RWPE1 (cell line): ENCODE measurements at regions not wholly inside any gene's neighbourhood (a gene's known extent, or its start where the extent isn't known, plus 50 kb on each side); places are given as distances from the start of the nearest gene placed in this dataset.

ENCODE experiments used
- CTCF ChIA-PET: fragments of 350-600 bp; sonication (Branson Sonifier 250); formaldehyde crosslinking; extraction: SDS; loops from one replicate; lab custom pipeline; 2021; lab: Yijun Ruan, JAX
- POLR2A ChIA-PET: fragments of 400-600 bp; formaldehyde crosslinking; extraction: SDS; loops from one replicate; lab custom pipeline; 2020; ENCODE audit warnings: antibody characterized with exemption; ENCODE audit not compliant: low non-redundant PET; lab: Yijun Ruan, JAX
- DNase-seq: peaks from one replicate; pipeline ENCODE4 v3.0.0; 2012; ENCODE audit warnings: low spot score
- H3K27ac ChIP-seq: fragments of 450-650 bp; 2 replicates; pipeline ENCODE4 v1.5.1; 2017
- TF ChIP-seq, protein P1 (sequence below): fragments of 450-650 bp; conservative IDR thresholded peaks from 2 replicates; pipeline ENCODE4 v1.5.1; 2017; ENCODE audit warnings: low read depth, mild to moderate bottlenecking

DNA sequence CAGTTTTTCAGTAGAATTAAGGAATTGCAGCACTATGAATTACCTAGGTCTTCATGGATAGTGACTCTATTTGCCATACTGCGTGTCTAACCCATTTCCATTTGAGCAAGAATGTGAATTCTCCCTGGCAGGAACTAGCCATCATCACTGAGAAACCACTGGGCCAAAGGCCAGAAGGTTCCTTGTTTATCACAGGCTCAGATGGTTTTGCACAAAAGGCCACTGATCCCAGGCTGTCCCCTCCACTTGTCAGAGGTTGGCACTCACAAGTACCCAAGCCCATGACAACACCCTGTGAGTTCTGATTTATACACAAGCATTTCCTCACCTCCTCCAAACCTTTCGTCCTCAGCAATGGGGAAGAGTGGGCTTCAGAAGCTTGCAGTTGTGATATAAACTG lies 131.8 kb downstream of the FOXB1 start:
- no peak for DNase-seq
- ChIA-PET POLR2A (no interaction called here), CTCF (interaction anchor here (0.7 kb wide), 3 partner anchors 23 to 446 kb away, joined by 3 to 6 read pairs (median 4); no protein-coding TSS in a partner anchor)
- no peak overlapping the region for H3K27ac ChIP-seq
- TF ChIP-seq, protein P1, sequence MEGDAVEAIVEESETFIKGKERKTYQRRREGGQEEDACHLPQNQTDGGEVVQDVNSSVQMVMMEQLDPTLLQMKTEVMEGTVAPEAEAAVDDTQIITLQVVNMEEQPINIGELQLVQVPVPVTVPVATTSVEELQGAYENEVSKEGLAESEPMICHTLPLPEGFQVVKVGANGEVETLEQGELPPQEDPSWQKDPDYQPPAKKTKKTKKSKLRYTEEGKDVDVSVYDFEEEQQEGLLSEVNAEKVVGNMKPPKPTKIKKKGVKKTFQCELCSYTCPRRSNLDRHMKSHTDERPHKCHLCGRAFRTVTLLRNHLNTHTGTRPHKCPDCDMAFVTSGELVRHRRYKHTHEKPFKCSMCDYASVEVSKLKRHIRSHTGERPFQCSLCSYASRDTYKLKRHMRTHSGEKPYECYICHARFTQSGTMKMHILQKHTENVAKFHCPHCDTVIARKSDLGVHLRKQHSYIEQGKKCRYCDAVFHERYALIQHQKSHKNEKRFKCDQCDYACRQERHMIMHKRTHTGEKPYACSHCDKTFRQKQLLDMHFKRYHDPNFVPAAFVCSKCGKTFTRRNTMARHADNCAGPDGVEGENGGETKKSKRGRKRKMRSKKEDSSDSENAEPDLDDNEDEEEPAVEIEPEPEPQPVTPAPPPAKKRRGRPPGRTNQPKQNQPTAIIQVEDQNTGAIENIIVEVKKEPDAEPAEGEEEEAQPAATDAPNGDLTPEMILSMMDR, result no peak

DNA sequence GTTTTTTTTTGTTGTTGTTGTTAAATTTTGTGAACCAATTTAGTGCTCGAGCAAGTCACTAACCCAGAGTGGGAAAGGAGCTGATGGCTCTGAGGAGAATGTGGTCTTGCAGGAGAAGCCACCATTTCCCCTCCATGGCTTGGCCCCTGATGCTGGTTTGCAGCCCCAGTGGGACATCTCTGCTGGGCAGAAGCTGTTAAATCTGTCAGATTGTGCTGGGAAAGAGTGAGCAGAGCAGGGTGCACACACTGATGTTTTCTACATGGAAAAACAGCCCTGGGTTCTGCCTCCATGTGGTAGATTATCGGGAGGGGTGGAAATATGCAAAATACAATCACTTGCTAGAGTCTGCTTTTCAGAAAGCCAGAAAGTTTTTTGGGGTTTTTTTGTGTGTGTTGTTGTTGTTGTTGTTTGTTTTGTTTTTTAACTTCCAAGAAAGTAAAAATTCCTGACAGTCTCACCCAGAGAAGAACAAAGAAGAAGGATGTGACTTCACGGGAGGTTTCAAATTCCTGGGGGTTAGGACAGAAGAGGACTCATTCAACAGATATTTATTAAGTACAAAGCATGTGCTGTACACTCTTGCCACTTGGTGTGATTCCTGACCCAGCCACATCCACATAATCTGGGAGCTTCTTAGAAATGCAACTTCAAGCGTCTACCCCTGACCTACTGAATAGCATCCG lies 133.7 kb downstream of the FOXB1 start:
- ChIA-PET CTCF (interaction anchor here (0.6 to 0.8 kb wide), 3 partner anchors 37 to 409 kb away, joined by 3 to 5 read pairs (median 4); no protein-coding TSS in a partner anchor), POLR2A (no interaction called here)
- TF ChIP-seq, protein P1, result no peak
- H3K27ac ChIP-seq, result no peak overlapping the region
- DNase-seq, result peak; percentile 29

DNA sequence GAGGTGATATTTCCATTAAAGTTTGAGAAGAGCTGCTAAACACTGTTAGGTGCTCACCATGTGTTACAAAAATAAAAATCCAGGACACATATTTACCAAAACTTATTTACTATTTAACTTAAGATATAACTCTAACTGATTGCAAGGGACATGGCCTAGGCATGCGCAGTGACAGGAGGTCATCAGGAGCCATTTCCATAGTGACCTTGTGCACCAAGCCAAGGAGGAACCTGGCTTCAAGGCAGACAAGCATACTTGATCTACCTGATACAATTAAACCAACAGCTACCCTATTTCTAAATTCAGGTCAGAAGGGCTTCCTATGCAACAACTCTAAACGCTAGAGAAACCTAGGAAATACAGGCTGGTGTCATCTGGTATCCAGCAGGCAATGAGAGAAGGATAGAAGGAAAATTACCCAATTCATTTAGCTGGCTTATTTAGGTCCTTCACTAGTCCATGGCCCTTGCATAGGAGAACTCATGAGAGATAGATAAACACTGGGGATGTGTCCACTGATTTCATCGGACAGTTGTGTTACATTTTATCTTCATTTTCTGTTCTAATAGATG lies 134.4 kb downstream of the FOXB1 start:
- CTCF ChIA-PET, result interaction anchor here (0.7 kb wide), 1 partner anchor 47 kb away, joined by 4 read pairs; no protein-coding TSS in a partner anchor
- TF ChIP-seq, protein P1, result no peak

DNA sequence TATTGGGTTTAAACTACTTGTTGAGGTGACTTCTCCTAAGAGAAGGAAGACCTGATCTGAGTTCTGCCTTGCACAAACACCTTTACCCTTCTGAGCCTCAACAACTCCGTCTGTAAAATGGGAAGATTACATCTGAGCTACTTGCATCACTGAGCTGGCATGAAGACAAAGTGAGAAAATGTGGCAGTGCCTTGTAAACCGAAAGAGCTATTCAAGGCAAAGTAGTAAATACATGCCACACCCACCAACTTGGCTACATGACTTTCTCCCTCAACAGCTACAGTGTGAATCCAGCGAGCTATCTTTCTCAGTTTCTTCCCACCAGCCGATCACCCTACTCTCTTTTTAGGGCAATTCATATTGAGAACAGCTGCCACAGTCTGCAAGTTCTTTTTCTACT lies 148.3 kb downstream of the FOXB1 start:
- TF ChIP-seq, protein P1, result no peak
- ChIA-PET POLR2A (no interaction called here), CTCF (interaction anchor here (0.7 kb wide), 1 partner anchor 37 kb away, joined by 5 read pairs; no protein-coding TSS in a partner anchor)
- H3K27ac ChIP-seq, result no peak overlapping the region
- no peak for DNase-seq

More for the DNA sequence above, 134.4 kb downstream of the FOXB1 start:
- DNase-seq, result no peak
- no peak overlapping the region for H3K27ac ChIP-seq
- POLR2A ChIA-PET, result no interaction called here

DNA sequence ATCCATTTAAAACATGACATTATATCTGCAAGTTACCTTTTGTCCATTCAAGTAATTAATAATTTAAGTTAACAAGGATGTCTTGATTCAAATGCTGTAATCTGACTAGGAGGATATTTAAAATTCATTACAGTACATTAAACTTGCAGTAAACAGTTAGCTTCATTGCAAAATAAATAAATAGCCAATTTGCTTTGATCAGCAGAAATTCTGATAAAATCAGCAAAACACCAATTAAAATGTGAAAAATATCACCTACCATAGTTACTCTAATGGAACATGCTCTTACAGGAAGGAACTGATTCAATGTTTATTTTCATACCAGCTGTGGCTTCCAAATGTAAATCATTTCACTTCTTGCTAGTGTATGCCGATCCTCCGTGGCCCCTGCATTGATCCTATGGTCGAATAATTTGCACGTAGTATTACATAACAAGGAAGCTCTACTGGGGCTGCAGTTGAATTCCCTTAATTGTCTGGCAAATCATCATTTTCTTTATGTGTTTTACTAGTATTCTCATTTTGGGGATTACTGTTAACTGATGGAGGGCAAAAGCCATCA lies 150.7 kb downstream of the FOXB1 start:
- TF ChIP-seq, protein P1, result no peak
- ChIA-PET POLR2A (no interaction called here), CTCF (interaction anchor here (0.7 kb wide), 1 partner anchor 108 kb away, joined by 5 read pairs; no protein-coding TSS in a partner anchor)
- no peak for DNase-seq
- no peak overlapping the region for H3K27ac ChIP-seq

DNA sequence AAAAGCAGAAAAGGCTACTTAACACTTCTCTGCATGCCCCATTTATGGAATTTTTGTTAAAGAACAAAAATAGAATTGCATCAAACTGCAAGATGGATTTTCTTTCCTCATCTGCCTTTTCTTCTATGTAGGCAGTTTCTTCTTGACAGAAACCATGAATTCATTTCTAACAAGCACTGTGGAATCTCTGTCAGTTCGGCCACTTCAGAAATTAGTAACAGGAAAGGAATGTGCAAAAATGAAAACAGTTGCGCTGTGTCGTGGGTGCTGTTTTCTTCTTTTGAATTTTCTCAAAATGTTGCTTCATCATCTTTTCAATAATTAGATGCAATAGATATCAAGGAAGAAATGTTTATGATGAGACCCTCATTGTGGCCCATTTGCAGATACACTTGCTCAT lies 151.6 kb downstream of the FOXB1 start:
- no peak for DNase-seq
- ChIA-PET POLR2A (no interaction called here), CTCF (interaction anchor here (0.7 kb wide), 1 partner anchor 107 kb away, joined by 5 read pairs; no protein-coding TSS in a partner anchor)
- TF ChIP-seq, protein P1, result no peak
- no peak overlapping the region for H3K27ac ChIP-seq
